Heart left ventricle (tissue), 16 donors: ENCODE measurements at regions not wholly inside any gene's neighbourhood (a gene's known extent, or its start where the extent isn't known, plus 50 kb on each side); places are given as distances from the start of the nearest gene placed in this dataset.
A peak's percentile ranks its signal among the peaks of the same experiment; 100 is the strongest.

ENCODE experiments used
- ATAC-seq, 4 donors: fragments of 200-7000 bp; cut with Tn5 transposase; one replicate each; pipeline ENCODE4 v1.9.1; 2020 to 2022; ENCODE audit warnings: moderate library complexity in 4 of 4, mild to moderate bottlenecking in 3 of 4, moderate number of reproducible peaks in 1 of 4
- DNase-seq, 5 donors: peaks; one replicate each; pipeline ENCODE4 v3.0.0-alpha.2; 2020
- H3K27ac ChIP-seq, 12 donors: fragments of 200-600 bp; sonication (generic) in 4 of 12; one replicate each; pipeline versions ENCODE4 v1.5.0 to v1.8.0; 2016 to 2022; ENCODE audit warnings: mild to moderate bottlenecking in 2 of 12
- H3K27me3 ChIP-seq, 9 donors: fragments of 200-600 bp; sonication (generic) in 2 of 9; one replicate each; pipeline versions ENCODE4 v1.5.1 to v1.8.0; 2016 to 2022; ENCODE audit warnings: mild to moderate bottlenecking in 3 of 9
- H3K36me3 ChIP-seq, 9 donors: fragments of 200-600 bp; sonication (generic) in 2 of 9; one replicate each; pipeline versions ENCODE4 v1.5.0 to v1.8.0; 2018 to 2022; ENCODE audit warnings: mild to moderate bottlenecking in 2 of 9
- H3K4me1 ChIP-seq, 12 donors: fragments of 200-600 bp; sonication (generic) in 4 of 12; one replicate each; pipeline versions ENCODE4 v1.5.0 to v1.8.0; 2016 to 2022; ENCODE audit warnings: mild to moderate bottlenecking in 3 of 12
- H3K4me3 ChIP-seq, 12 donors: fragments of 200-600 bp; sonication (generic) in 4 of 12; one replicate each; pipeline versions ENCODE4 v1.5.0 to v1.8.0; 2017 to 2022; ENCODE audit warnings: mild to moderate bottlenecking in 9 of 12, moderate library complexity in 4 of 12
- H3K9me3 ChIP-seq, 12 donors: fragments of 200-600 bp; sonication (generic) in 4 of 12; one replicate each; pipeline versions ENCODE4 v1.5.0 to v1.8.0; 2016 to 2022; ENCODE audit warnings: mild to moderate bottlenecking in 1 of 12
- CTCF ChIP-seq, 12 donors: fragments of 200-600 bp; sonication (generic) in 4 of 12; IDR thresholded peaks; one replicate each; pipeline versions ENCODE4 v1.5.0 to v1.8.0; 2018 to 2022; ENCODE audit warnings: antibody characterized with exemption in 12 of 12, mild to moderate bottlenecking in 5 of 12
- POLR2A ChIP-seq, 2 donors: fragments of 450-650 bp; IDR thresholded peaks; one replicate each; pipeline ENCODE4 v1.6.1; 2017; ENCODE audit warnings: antibody characterized with exemption in 2 of 2, mild to moderate bottlenecking in 2 of 2, moderate library complexity in 2 of 2
- WGBS, 4 donors: extraction: QIAGEN DNeasy Blood & Tissue Kit in 2 of 4; methylation state at CpG; one replicate each; pipeline versions ENCODE4 v1.1.5 to v1.1.7; 2013 to 2018; 5-methylcytosine and 5-hydroxymethylcytosine counted together
- intact Hi-C, 10 donors: fragments of 100-400 bp; cut with DNase I; formaldehyde crosslinking; loops; one replicate each; pipeline versions ENCODE4 v1.11.1 to v1.14.2; 2022
- donor health status: ischemic (EF 13 %, LVEDD 7.1; RV severe dilation, severe dysfunction).
- donor health status: healthy with polysubstance abuse.
- donor health status: DM: no; HTN: yes; CAD: no.
- donor health status: DM: no; HTN: no; CAD: no.
- donor health status: ischemic (EF 25% LVEDD 6.9; RV normal size, moderate dysfunction).
- donor health status: ischemic (EF 25% LVEDD 5.7; RV mildly dilated, moderate dysfunction).
- donor health status: healthy.
- donor health status: DM: yes; HTN: yes; CAD: no.
- donor health status: ischemic (EF 35%, LVEDD 5.7; RV mildly dilated, moderate dysfunction).
- donor health status: nonischemic (EF 11% LVEDD 7.7; RV severe dilation, severe dysfunction).
- donor health status: DM: yes; HTN: yes; CAD: no.
- donor health status: PGD.
- donor health status: ischemic (EF 29% LVEDD 5.4; RV normal size, mild dysfunction).
- donor health status: nonischemic (EF 23%, LVEDD 6.1; RV moderate dilation, normal function).

- Histone ChIP-seq H3K27me3 (no peaks in the 10 kb centered on the region), H3K4me3 (no peak overlapping the region), H3K4me1 (peaks cover 0 to 9% (median 0%) of the 10 kb centered on the region in 12 donors), H3K9me3 (no peaks in the 10 kb centered on the region), H3K27ac (no peak overlapping the region), H3K36me3 (no peaks in the 10 kb centered on the region)
- peak in 1 of 5 donors; percentile 4 for DNase-seq
- WGBS, 4 donors: 56 to 85% (median 76%) methylated on average over 8 to 10 of the region's 10 CpGs
- TF ChIP-seq POLR2A (IDR thresholded peaks at IDR 0.05) (no peak), CTCF (IDR thresholded peaks at IDR 0.05) (no peak)
- no peak for ATAC-seq
- intact Hi-C loops: no loop called here
Observed at GRCh38 chr15:31465083-31465955, 138.7 kb downstream of the KLF13 start.

- no peak for TF ChIP-seq CTCF (IDR thresholded peaks at IDR 0.05)
- no peak for TF ChIP-seq POLR2A (IDR thresholded peaks at IDR 0.05)
- 79 to 92% (median 83%) methylated on average over 7 of the region's 7 CpGs for WGBS, 4 donors
- no peaks in the 10 kb centered on the region for H3K36me3 ChIP-seq
Observed at GRCh38 chr15:31467361-31467760, 140.7 kb downstream of the KLF13 start.

DNA sequence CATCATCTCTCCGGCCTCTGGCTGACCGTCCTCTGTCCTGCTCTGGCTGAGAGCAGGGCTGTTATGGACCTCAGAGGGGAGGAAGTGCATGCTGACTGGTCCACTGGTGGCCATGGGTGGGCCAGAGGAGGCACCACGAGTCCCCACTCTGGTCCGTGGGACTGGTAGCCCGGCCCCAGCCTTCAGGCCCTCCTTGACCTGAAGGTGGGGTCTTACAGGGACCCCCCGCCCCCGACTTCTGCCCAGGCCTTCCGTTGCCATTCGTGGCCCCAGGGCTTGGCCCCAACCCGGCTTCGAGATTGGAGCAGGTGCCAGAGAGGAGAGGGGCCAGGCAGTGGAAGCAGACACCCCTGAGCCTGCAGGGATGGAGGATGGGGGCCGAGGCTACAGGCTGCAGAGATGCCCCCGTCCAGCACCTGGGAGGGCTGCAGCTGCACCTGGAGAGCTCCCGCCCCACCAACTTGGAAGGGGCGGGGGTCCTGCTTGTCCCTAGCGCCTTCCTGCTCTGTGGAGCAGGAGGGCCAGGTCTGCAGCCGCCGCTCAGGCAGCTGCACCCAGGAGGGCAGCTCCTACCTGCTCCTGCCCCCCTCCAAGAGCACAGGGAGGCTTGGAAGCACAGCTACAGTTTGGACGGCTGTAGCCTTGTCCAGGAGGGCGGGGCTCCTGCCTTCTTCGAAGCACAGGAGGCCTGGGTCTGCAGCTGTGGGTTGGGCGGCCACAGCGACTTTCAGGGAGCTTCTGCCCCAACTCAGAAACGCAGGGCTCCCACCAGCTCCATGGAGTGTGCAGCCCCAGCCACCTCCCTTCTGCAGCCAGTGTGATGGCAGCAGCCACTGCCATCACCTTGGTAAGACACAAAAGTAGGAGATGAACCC, 142.5 kb downstream of the KLF13 start:
- intact Hi-C loops: no loop called here
- Histone ChIP-seq H3K27ac (no peak overlapping the region), H3K27me3 (no peaks in the 10 kb centered on the region), H3K9me3 (no peaks in the 10 kb centered on the region), H3K4me3 (no peak overlapping the region), H3K36me3 (no peaks in the 10 kb centered on the region), H3K4me1 (peaks cover 0 to 23% (median 12%) of the 10 kb centered on the region in 12 donors)
- WGBS, 4 donors: 77 to 92% (median 91%) methylated on average over 9 to 24 of the region's 24 CpGs
- TF ChIP-seq CTCF (IDR thresholded peaks at IDR 0.05) (no peak), POLR2A (IDR thresholded peaks at IDR 0.05) (no peak)
- no peak for DNase-seq
- ATAC-seq: no peak

More at GRCh38 chr15:31467361-31467760, 140.7 kb downstream of the KLF13 start:
- ATAC-seq (no peak), DNase-seq (no peak)
- Histone ChIP-seq H3K27me3 (no peaks in the 10 kb centered on the region), H3K4me3 (no peak overlapping the region), H3K4me1 (peaks cover 0 to 8% (median under 1%) of the 10 kb centered on the region in 12 donors), H3K9me3 (no peaks in the 10 kb centered on the region), H3K27ac (no peak overlapping the region)
- intact Hi-C loops: no loop called here
